Eye (tissue), 1 donor: ENCODE measurements at regions not wholly inside any gene's neighbourhood (a gene's known extent, or its start where the extent isn't known, plus 50 kb on each side); places are given as distances from the start of the nearest gene placed in this dataset.

ENCODE experiments used
- DNase-seq: peaks from one replicate; pipeline ENCODE4 v3.0.0-alpha.2; 2015

- no peak for DNase-seq
Measured at GRCh38 chr6:99064834-99065233, 117.1 kb upstream of the FBXL4 start.

- no peak for DNase-seq
Measured at GRCh38 chr6:99036672-99037071, 88.9 kb upstream of the FBXL4 start.

GRCh38 chr6:99032396-99032795 is 84.7 kb upstream of the FBXL4 start:
- no peak for DNase-seq

GRCh38 chr6:99031957-99032356 is 84.2 kb upstream of the FBXL4 start:
- no peak for DNase-seq

GRCh38 chr6:99030915-99031314 is 83.2 kb upstream of the FBXL4 start:
- no peak for DNase-seq

GRCh38 chr6:99026135-99026534 is 78.4 kb upstream of the FBXL4 start:
- DNase-seq: no peak

- no peak for DNase-seq
Measured at GRCh38 chr6:99024089-99024488, 76.3 kb upstream of the FBXL4 start.

- DNase-seq: no peak
Measured at GRCh38 chr6:99022039-99022609, 74.4 kb upstream of the FBXL4 start.

- no peak for DNase-seq
Measured at GRCh38 chr6:99019381-99019780, 71.6 kb upstream of the FBXL4 start.

GRCh38 chr6:99017150-99017549 is 69.4 kb upstream of the FBXL4 start:
- DNase-seq: no peak

GRCh38 chr6:99016355-99016754 is 68.6 kb upstream of the FBXL4 start:
- DNase-seq: no peak

- no peak for DNase-seq
Measured at GRCh38 chr6:99014061-99014460, 66.3 kb upstream of the FBXL4 start.

- no peak for DNase-seq
Measured at GRCh38 chr6:99013661-99014060, 65.9 kb upstream of the FBXL4 start.

- DNase-seq: no peak
Measured at GRCh38 chr6:99013145-99013544, 65.4 kb upstream of the FBXL4 start.

GRCh38 chr6:99011151-99011550 is 63.4 kb upstream of the FBXL4 start:
- DNase-seq: no peak

GRCh38 chr6:99002831-99003230 is 55.1 kb upstream of the FBXL4 start:
- no peak for DNase-seq

- DNase-seq: no peak
Measured at GRCh38 chr6:98998103-98998502, 50.4 kb upstream of the FBXL4 start.
